OCI-LY7 (cell line): ENCODE measurements at regions not wholly inside any gene's neighbourhood (a gene's known extent, or its start where the extent isn't known, plus 50 kb on each side); places are given as distances from the start of the nearest gene placed in this dataset.

Experiments
- EZH2phosphoT487 ChIP-seq: fragments of 200-600 bp; sonication (generic); IDR thresholded peaks from 2 replicates; pipeline ENCODE4 v1.6.1; 2018; ENCODE audit warnings: low read depth, borderline replicate concordance, mild to moderate bottlenecking, mixed run types, antibody characterized with exemption, low read length, moderate library complexity, mixed read lengths
- TF ChIP-seq, protein P1 (sequence below): fragments of 200-600 bp; sonication (generic); conservative IDR thresholded peaks from 2 replicates; pipeline ENCODE4 v1.5.1; 2014; ENCODE audit warnings: mild to moderate bottlenecking, antibody characterized with exemption, low read length, moderate library complexity, mixed read lengths

DNA sequence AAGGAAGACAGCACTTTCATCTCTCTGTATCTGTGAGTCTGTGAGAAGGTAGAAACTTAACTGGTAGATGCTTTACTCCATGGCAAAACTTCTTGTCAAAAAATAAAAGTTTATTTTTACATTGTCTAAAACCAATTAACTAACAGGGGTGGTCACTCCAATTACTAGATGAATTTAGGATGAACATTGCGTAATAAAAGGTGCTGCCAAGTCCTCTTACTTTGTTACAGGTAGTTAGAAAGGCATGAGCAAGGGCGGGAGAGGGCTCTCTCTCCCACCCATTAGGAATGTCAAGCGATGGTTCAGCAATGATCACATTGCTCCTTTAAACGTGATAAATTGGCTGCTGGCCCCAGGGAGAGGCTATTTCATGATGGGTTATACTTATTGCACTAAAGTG is 512.3 kb downstream of the SLITRK5 start:
- TF ChIP-seq, protein P1, sequence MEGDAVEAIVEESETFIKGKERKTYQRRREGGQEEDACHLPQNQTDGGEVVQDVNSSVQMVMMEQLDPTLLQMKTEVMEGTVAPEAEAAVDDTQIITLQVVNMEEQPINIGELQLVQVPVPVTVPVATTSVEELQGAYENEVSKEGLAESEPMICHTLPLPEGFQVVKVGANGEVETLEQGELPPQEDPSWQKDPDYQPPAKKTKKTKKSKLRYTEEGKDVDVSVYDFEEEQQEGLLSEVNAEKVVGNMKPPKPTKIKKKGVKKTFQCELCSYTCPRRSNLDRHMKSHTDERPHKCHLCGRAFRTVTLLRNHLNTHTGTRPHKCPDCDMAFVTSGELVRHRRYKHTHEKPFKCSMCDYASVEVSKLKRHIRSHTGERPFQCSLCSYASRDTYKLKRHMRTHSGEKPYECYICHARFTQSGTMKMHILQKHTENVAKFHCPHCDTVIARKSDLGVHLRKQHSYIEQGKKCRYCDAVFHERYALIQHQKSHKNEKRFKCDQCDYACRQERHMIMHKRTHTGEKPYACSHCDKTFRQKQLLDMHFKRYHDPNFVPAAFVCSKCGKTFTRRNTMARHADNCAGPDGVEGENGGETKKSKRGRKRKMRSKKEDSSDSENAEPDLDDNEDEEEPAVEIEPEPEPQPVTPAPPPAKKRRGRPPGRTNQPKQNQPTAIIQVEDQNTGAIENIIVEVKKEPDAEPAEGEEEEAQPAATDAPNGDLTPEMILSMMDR: no peak
- no peak for TF ChIP-seq EZH2phosphoT487
